GM23338 (cell line): ENCODE measurements at regions not wholly inside any gene's neighbourhood (a gene's known extent, or its start where the extent isn't known, plus 50 kb on each side); places are given as distances from the start of the nearest gene placed in this dataset.

ENCODE experiments used
- ATAC-seq: fragments of 200-7000 bp; cut with Tn5 transposase; 3 replicates; pipeline ENCODE4 v1.9.1; 2020
- DNase-seq: peaks from one replicate; pipeline ENCODE4 v3.0.0-alpha.2; 2015; ENCODE audit warnings: low spot score
- H2AFZ ChIP-seq: fragments of 200-600 bp; sonication (generic); 2 replicates; pipeline ENCODE4 v1.8.0; 2016; ENCODE audit warnings: antibody characterized with exemption, mild to moderate bottlenecking, moderate library complexity
- H3F3A ChIP-seq: fragments of 200-600 bp; sonication (generic); replicated peaks from 2 replicates; pipeline ENCODE4 v1.8.0; 2017; ENCODE audit warnings: antibody characterized with exemption, mixed run types, low read depth
- H3K27ac ChIP-seq: fragments of 200-600 bp; sonication (generic); 2 replicates; pipeline ENCODE4 v1.6.1; 2016; ENCODE audit warnings: low read depth
- H3K27me3 ChIP-seq: fragments of 200-600 bp; sonication (generic); 2 replicates; pipeline ENCODE4 v1.8.0; 2016; ENCODE audit warnings: mild to moderate bottlenecking, mixed run types, moderate library complexity; ENCODE audit not compliant: insufficient read depth
- H3K36me3 ChIP-seq: fragments of 200-600 bp; sonication (generic); 2 replicates; pipeline ENCODE4 v1.8.0; 2016; ENCODE audit warnings: mild to moderate bottlenecking; ENCODE audit not compliant: insufficient read depth
- H3K4me1 ChIP-seq: fragments of 200-600 bp; sonication (generic); 2 replicates; pipeline ENCODE4 v1.8.0; 2016; ENCODE audit warnings: mild to moderate bottlenecking, moderate library complexity; ENCODE audit not compliant: insufficient read depth
- H3K4me2 ChIP-seq: fragments of 200-600 bp; sonication (generic); 2 replicates; pipeline ENCODE4 v1.7.1; 2017; ENCODE audit warnings: mixed run types
- H3K4me3 ChIP-seq: fragments of 200-600 bp; sonication (generic); 2 replicates; pipeline ENCODE4 v1.6.1; 2016; ENCODE audit warnings: mixed run types
- H3K79me2 ChIP-seq: fragments of 200-600 bp; sonication (generic); replicated peaks from 2 replicates; pipeline ENCODE4 v1.8.0; 2017; ENCODE audit warnings: mild to moderate bottlenecking; ENCODE audit not compliant: insufficient read depth
- H3K9me2 ChIP-seq: fragments of 200-600 bp; sonication (generic); 2 replicates; pipeline ENCODE4 v1.8.0; 2017; ENCODE audit not compliant: insufficient read depth
- H4K20me1 ChIP-seq: fragments of 200-600 bp; sonication (generic); replicated peaks from 2 replicates; pipeline ENCODE4 v1.8.0; 2017; ENCODE audit warnings: mild to moderate bottlenecking; ENCODE audit not compliant: insufficient read depth
- H3K27ac Mint-ChIP-seq: 2 replicates; pipeline ENCODE4 v1.8.0; 2020; ENCODE audit warnings: inconsistent platforms, mild to moderate bottlenecking, moderate library complexity, mixed read lengths
- H3K27me3 Mint-ChIP-seq: 3 replicates; pipeline ENCODE4 v1.8.0; 2022; ENCODE audit warnings: low read depth, mild to moderate bottlenecking, moderate library complexity, mixed read lengths, inconsistent platforms; ENCODE audit not compliant: insufficient read depth, poor library complexity
- H3K36me3 Mint-ChIP-seq: 3 replicates; pipeline ENCODE4 v1.8.0; 2021; ENCODE audit warnings: low read depth, mild to moderate bottlenecking, inconsistent platforms, moderate library complexity, mixed read lengths
- H3K4me1 Mint-ChIP-seq: 3 replicates; pipeline ENCODE4 v1.8.0; 2020; ENCODE audit warnings: mild to moderate bottlenecking, inconsistent platforms, mixed read lengths
- H3K4me3 Mint-ChIP-seq: 3 replicates; pipeline ENCODE4 v1.8.0; 2021; ENCODE audit warnings: moderate library complexity, mild to moderate bottlenecking, inconsistent platforms, mixed read lengths
- H3K9me3 Mint-ChIP-seq: 3 replicates; pipeline ENCODE4 v1.8.0; 2020; ENCODE audit warnings: moderate library complexity, mild to moderate bottlenecking, inconsistent platforms, mixed read lengths
- CREB1 ChIP-seq: fragments of 250-450 bp; sonication (Bioruptor Pico); IDR thresholded peaks from 2 replicates; pipeline ENCODE4 v1.5.0; 2020; ENCODE audit warnings: low read depth, mild to moderate bottlenecking, moderate library complexity
- CTCF ChIP-seq, 2 experiments: fragments of 200-600 bp in 1 of 2; sonication (generic) in 1 of 2; conservative IDR thresholded peaks; 2 replicates each; pipeline versions ENCODE4 v1.5.1 to v1.6.1; 2016 to 2017; ENCODE audit warnings: antibody characterized with exemption in 2 of 2, low read depth in 2 of 2, mild to moderate bottlenecking in 2 of 2, moderate library complexity in 1 of 2
- EZH2 ChIP-seq: fragments of 200-600 bp; sonication (generic); IDR thresholded peaks from one replicate; pipeline ENCODE4 v1.8.0; 2017; ENCODE audit warnings: antibody characterized with exemption, mild to moderate bottlenecking, low read depth; ENCODE audit not compliant: unreplicated experiment
- EZH2phosphoT487 ChIP-seq: fragments of 200-600 bp; sonication (generic); IDR thresholded peaks from one replicate; pipeline ENCODE4 v1.8.1; 2018; ENCODE audit warnings: antibody characterized with exemption; ENCODE audit not compliant: unreplicated experiment
- JUNB ChIP-seq: IDR thresholded peaks from one replicate; pipeline ENCODE4 v1.6.1; 2016; ENCODE audit warnings: antibody characterized with exemption; ENCODE audit not compliant: unreplicated experiment
- NANOG ChIP-seq: IDR thresholded peaks from 2 replicates; pipeline ENCODE4 v1.6.1; 2016; ENCODE audit warnings: antibody characterized with exemption, borderline replicate concordance
- POLR2AphosphoS5 ChIP-seq: IDR thresholded peaks from 2 replicates; pipeline ENCODE4 v1.6.1; 2016; ENCODE audit warnings: antibody characterized with exemption, low read depth
- STAT1 ChIP-seq: IDR thresholded peaks from one replicate; pipeline ENCODE4 v1.6.1; 2016; ENCODE audit warnings: antibody characterized with exemption; ENCODE audit not compliant: unreplicated experiment
- ZNF114 ChIP-seq: fragments of 250-450 bp; sonication (Bioruptor Pico); IDR thresholded peaks from 2 replicates; pipeline ENCODE4 v1.5.0; 2020; ENCODE audit warnings: mild to moderate bottlenecking, moderate library complexity
- ZNF331 ChIP-seq: fragments of 250-450 bp; sonication (Bioruptor Pico); IDR thresholded peaks from 2 replicates; pipeline ENCODE4 v1.5.0; 2020; ENCODE audit warnings: low read depth, mild to moderate bottlenecking, moderate library complexity
- ZNF462 ChIP-seq: fragments of 250-450 bp; sonication (Bioruptor Pico); IDR thresholded peaks from 2 replicates; pipeline ENCODE4 v1.5.0; 2020; ENCODE audit warnings: mild to moderate bottlenecking, moderate library complexity
- TF ChIP-seq, protein P1 (sequence below): IDR thresholded peaks from 2 replicates; pipeline ENCODE4 v1.6.1; 2016; ENCODE audit warnings: antibody characterized with exemption

DNA sequence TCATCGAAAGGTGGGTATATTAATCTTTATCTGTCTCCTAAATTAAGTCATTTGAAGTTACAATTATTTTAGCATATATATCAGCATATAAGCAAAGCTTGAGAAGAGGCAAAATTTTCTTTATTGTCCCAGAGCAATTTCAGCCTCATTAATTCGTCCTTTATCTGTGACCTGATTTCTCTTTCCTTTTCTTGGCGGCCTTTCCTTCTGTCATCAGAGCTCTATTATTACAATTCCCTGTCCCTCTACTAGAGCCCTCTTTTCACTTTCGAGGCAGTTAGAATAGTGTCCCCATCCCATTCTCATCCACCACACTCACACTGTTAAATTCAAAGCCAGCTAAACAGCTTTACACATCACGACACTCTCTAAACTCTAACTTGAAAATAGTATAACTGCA, 1293.2 kb upstream of the FAM98A start (continued):
- TF ChIP-seq CTCF (conservative IDR thresholded peaks at IDR 0.05; ENCODE audit: low read depth in 2 of 2) (no peak), NANOG (no peak), ZNF114 (CRISPR knock-in tag) (no peak), JUNB (no peak), EZH2phosphoT487 (no peak), ZNF331 (no peak), STAT1 (no peak)

GRCh38 chr2:34875091-34875745, 1276.1 kb upstream of the FAM98A start:
- Mint-ChIP-seq H3K4me3 (no peak overlapping the region), H3K27me3 (no peaks in the 10 kb centered on the region), H3K9me3 (no peaks in the 10 kb centered on the region), H3K27ac (no peak overlapping the region; the same call in 1 of the 2 replicates), H3K36me3 (no peaks in the 10 kb centered on the region), H3K4me1 (peaks cover 34% of the 10 kb centered on the region)
- H3F3A ChIP-seq = no peaks in the 10 kb centered on the region
- H3K4me2 ChIP-seq = peak overlapping the region; percentile 38; the same call in 1 of the 2 replicates
- ATAC-seq (no peak), DNase-seq (no peak)
- peak overlapping the region; percentile 17; the same call in 1 of the 2 replicates for H3K27ac ChIP-seq
- H3K4me1 ChIP-seq = peaks cover 53% of the 10 kb centered on the region
- H3K4me3 ChIP-seq = no peak overlapping the region
- H4K20me1 ChIP-seq = no peaks in the 10 kb centered on the region
- no peaks in the 10 kb centered on the region for H3K9me2 ChIP-seq
- no peaks in the 10 kb centered on the region for H3K36me3 ChIP-seq
- H3K79me2 ChIP-seq = no peaks in the 10 kb centered on the region
- H2AFZ ChIP-seq = no peak overlapping the region
- H3K27me3 ChIP-seq = no peaks in the 10 kb centered on the region
- TF ChIP-seq EZH2 (no peak), POLR2AphosphoS5 (no peak), ZNF462 (no peak), ZNF331 (no peak), EZH2phosphoT487 (no peak), JUNB (no peak), CTCF (conservative IDR thresholded peaks at IDR 0.05; ENCODE audit: low read depth in 2 of 2) (no peak), NANOG (no peak; the same call in 1 of the 2 replicates), CREB1 (CRISPR knock-in tag) (no peak), STAT1 (no peak), ZNF114 (CRISPR knock-in tag) (no peak)
- TF ChIP-seq, protein P1, sequence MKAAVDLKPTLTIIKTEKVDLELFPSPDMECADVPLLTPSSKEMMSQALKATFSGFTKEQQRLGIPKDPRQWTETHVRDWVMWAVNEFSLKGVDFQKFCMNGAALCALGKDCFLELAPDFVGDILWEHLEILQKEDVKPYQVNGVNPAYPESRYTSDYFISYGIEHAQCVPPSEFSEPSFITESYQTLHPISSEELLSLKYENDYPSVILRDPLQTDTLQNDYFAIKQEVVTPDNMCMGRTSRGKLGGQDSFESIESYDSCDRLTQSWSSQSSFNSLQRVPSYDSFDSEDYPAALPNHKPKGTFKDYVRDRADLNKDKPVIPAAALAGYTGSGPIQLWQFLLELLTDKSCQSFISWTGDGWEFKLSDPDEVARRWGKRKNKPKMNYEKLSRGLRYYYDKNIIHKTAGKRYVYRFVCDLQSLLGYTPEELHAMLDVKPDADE = no peak
